ENCODE measurements at regions not wholly inside any gene's neighbourhood (a gene's known extent, or its start where the extent isn't known, plus 50 kb on each side); places are given as distances from the start of the nearest gene placed in this dataset.

DNA sequence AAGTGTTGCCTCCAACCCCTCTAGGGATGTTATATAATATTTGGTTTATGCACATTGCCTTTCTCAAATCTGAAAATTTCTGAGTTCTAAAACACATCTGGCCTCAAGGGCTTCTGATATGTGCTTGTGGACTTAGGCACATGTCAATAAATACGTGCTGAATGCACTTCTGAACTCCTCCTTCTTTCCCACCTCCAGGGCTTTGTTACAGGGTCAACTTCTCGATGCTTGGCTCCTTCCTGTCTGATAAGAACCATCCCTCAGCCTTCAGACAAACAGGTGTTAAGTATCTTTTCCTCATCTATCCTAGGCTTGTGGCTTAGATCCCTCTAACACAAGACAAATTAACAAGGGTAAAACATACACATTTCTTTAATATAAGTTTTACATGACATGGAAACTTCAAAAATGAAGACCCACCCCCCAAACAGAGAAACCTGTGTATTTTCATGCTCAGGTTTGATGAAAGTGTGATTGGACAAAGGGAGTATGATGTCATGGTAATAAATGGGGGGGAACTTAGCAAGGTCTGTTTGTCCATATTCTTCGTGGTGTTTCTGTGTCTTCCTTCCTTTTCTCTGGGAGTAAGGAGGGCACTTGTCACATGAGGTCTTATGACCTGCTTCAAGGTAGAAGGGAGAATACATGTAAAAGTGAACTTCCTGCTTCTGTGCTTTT is 326.9 kb downstream of the CD83 start (continued):
- TF ChIP-seq JUNB (IDR thresholded peaks at IDR 0.05; ENCODE audit: unreplicated experiment) (no peak), CREB1 (CRISPR knock-in tag; IDR thresholded peaks at IDR 0.05; ENCODE audit: low read depth) (no peak)

- H3K27me3 ChIP-seq (ENCODE audit: insufficient read depth) = no peaks in the 10 kb centered on the region
- H2AFZ ChIP-seq = no peak overlapping the region
- H3K27ac Mint-ChIP-seq = no peak overlapping the region
- no peaks in the 10 kb centered on the region for H4K20me1 ChIP-seq (replicated peaks; ENCODE audit: insufficient read depth)
- no peak overlapping the region for H3K4me2 ChIP-seq
- peaks cover 20% of the 10 kb centered on the region for H3K9me3 Mint-ChIP-seq
- no peaks in the 10 kb centered on the region for H3F3A ChIP-seq (replicated peaks; ENCODE audit: low read depth)
- H3K27me3 Mint-ChIP-seq (ENCODE audit: insufficient read depth, low read depth, poor library complexity) = peaks cover 8% of the 10 kb centered on the region
- H3K9me2 ChIP-seq (ENCODE audit: insufficient read depth) = peaks cover 11% of the 10 kb centered on the region
- TF ChIP-seq EZH2phosphoT487 (IDR thresholded peaks at IDR 0.05; ENCODE audit: unreplicated experiment) (no peak), STAT1 (IDR thresholded peaks at IDR 0.05; ENCODE audit: unreplicated experiment) (no peak), ZNF331 (CRISPR knock-in tag; IDR thresholded peaks at IDR 0.05; ENCODE audit: low read depth) (no peak), ZNF114 (CRISPR knock-in tag; IDR thresholded peaks at IDR 0.05) (no peak)
- TF ChIP-seq, protein P1, sequence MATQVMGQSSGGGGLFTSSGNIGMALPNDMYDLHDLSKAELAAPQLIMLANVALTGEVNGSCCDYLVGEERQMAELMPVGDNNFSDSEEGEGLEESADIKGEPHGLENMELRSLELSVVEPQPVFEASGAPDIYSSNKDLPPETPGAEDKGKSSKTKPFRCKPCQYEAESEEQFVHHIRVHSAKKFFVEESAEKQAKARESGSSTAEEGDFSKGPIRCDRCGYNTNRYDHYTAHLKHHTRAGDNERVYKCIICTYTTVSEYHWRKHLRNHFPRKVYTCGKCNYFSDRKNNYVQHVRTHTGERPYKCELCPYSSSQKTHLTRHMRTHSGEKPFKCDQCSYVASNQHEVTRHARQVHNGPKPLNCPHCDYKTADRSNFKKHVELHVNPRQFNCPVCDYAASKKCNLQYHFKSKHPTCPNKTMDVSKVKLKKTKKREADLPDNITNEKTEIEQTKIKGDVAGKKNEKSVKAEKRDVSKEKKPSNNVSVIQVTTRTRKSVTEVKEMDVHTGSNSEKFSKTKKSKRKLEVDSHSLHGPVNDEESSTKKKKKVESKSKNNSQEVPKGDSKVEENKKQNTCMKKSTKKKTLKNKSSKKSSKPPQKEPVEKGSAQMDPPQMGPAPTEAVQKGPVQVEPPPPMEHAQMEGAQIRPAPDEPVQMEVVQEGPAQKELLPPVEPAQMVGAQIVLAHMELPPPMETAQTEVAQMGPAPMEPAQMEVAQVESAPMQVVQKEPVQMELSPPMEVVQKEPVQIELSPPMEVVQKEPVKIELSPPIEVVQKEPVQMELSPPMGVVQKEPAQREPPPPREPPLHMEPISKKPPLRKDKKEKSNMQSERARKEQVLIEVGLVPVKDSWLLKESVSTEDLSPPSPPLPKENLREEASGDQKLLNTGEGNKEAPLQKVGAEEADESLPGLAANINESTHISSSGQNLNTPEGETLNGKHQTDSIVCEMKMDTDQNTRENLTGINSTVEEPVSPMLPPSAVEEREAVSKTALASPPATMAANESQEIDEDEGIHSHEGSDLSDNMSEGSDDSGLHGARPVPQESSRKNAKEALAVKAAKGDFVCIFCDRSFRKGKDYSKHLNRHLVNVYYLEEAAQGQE (IDR thresholded peaks at IDR 0.05; ENCODE audit: unreplicated experiment) = no peak
- ATAC-seq (no peak), DNase-seq (ENCODE audit: low spot score) (no peak)
- H3K36me3 Mint-ChIP-seq (ENCODE audit: low read depth) = peaks cover 20% of the 10 kb centered on the region
- H3K27ac ChIP-seq (ENCODE audit: low read depth) = no peak overlapping the region
- H3K36me3 ChIP-seq (ENCODE audit: insufficient read depth) = peaks cover 14% of the 10 kb centered on the region; the same call in 1 of the 2 replicates
- H3K79me2 ChIP-seq (replicated peaks; ENCODE audit: insufficient read depth) = no peaks in the 10 kb centered on the region
- H3K4me1 Mint-ChIP-seq = peaks cover 21% of the 10 kb centered on the region
- H3K4me3 ChIP-seq = no peak overlapping the region
- H3K4me3 Mint-ChIP-seq = no peak overlapping the region
- peaks cover 3% of the 10 kb centered on the region; the same call in 1 of the 2 replicates for H3K4me1 ChIP-seq (ENCODE audit: insufficient read depth)
Observed at GRCh38 chr6:14447240-14447639, 329.7 kb downstream of the CD83 start.

GRCh38 chr6:14448246-14448645 is 330.7 kb downstream of the CD83 start:
- Mint-ChIP-seq H3K4me3 (no peak overlapping the region), H3K27ac (no peak overlapping the region), H3K36me3 (ENCODE audit: low read depth) (peaks cover 20% of the 10 kb centered on the region), H3K9me3 (peaks cover 20% of the 10 kb centered on the region), H3K27me3 (ENCODE audit: insufficient read depth, low read depth, poor library complexity) (peaks cover 8% of the 10 kb centered on the region), H3K4me1 (peaks cover 20% of the 10 kb centered on the region)
- ATAC-seq (no peak), DNase-seq (ENCODE audit: low spot score) (no peak)
- Histone ChIP-seq H4K20me1 (replicated peaks; ENCODE audit: insufficient read depth) (no peaks in the 10 kb centered on the region), H2AFZ (no peak overlapping the region), H3K4me1 (ENCODE audit: insufficient read depth) (peaks cover 3% of the 10 kb centered on the region; the same call in 1 of the 2 replicates), H3F3A (replicated peaks; ENCODE audit: low read depth) (no peaks in the 10 kb centered on the region), H3K9me2 (ENCODE audit: insufficient read depth) (peaks cover 11% of the 10 kb centered on the region), H3K27ac (ENCODE audit: low read depth) (no peak overlapping the region), H3K27me3 (ENCODE audit: insufficient read depth) (no peaks in the 10 kb centered on the region), H3K4me2 (no peak overlapping the region), H3K4me3 (no peak overlapping the region), H3K36me3 (ENCODE audit: insufficient read depth) (peaks cover 14% of the 10 kb centered on the region; the same call in 1 of the 2 replicates), H3K79me2 (replicated peaks; ENCODE audit: insufficient read depth) (no peaks in the 10 kb centered on the region)
- TF ChIP-seq POLR2AphosphoS5 (IDR thresholded peaks at IDR 0.05; ENCODE audit: low read depth) (no peak), ZNF114 (CRISPR knock-in tag; IDR thresholded peaks at IDR 0.05) (no peak), CREB1 (CRISPR knock-in tag; IDR thresholded peaks at IDR 0.05; ENCODE audit: low read depth) (no peak), JUNB (IDR thresholded peaks at IDR 0.05; ENCODE audit: unreplicated experiment) (no peak)
- TF ChIP-seq, protein P2, sequence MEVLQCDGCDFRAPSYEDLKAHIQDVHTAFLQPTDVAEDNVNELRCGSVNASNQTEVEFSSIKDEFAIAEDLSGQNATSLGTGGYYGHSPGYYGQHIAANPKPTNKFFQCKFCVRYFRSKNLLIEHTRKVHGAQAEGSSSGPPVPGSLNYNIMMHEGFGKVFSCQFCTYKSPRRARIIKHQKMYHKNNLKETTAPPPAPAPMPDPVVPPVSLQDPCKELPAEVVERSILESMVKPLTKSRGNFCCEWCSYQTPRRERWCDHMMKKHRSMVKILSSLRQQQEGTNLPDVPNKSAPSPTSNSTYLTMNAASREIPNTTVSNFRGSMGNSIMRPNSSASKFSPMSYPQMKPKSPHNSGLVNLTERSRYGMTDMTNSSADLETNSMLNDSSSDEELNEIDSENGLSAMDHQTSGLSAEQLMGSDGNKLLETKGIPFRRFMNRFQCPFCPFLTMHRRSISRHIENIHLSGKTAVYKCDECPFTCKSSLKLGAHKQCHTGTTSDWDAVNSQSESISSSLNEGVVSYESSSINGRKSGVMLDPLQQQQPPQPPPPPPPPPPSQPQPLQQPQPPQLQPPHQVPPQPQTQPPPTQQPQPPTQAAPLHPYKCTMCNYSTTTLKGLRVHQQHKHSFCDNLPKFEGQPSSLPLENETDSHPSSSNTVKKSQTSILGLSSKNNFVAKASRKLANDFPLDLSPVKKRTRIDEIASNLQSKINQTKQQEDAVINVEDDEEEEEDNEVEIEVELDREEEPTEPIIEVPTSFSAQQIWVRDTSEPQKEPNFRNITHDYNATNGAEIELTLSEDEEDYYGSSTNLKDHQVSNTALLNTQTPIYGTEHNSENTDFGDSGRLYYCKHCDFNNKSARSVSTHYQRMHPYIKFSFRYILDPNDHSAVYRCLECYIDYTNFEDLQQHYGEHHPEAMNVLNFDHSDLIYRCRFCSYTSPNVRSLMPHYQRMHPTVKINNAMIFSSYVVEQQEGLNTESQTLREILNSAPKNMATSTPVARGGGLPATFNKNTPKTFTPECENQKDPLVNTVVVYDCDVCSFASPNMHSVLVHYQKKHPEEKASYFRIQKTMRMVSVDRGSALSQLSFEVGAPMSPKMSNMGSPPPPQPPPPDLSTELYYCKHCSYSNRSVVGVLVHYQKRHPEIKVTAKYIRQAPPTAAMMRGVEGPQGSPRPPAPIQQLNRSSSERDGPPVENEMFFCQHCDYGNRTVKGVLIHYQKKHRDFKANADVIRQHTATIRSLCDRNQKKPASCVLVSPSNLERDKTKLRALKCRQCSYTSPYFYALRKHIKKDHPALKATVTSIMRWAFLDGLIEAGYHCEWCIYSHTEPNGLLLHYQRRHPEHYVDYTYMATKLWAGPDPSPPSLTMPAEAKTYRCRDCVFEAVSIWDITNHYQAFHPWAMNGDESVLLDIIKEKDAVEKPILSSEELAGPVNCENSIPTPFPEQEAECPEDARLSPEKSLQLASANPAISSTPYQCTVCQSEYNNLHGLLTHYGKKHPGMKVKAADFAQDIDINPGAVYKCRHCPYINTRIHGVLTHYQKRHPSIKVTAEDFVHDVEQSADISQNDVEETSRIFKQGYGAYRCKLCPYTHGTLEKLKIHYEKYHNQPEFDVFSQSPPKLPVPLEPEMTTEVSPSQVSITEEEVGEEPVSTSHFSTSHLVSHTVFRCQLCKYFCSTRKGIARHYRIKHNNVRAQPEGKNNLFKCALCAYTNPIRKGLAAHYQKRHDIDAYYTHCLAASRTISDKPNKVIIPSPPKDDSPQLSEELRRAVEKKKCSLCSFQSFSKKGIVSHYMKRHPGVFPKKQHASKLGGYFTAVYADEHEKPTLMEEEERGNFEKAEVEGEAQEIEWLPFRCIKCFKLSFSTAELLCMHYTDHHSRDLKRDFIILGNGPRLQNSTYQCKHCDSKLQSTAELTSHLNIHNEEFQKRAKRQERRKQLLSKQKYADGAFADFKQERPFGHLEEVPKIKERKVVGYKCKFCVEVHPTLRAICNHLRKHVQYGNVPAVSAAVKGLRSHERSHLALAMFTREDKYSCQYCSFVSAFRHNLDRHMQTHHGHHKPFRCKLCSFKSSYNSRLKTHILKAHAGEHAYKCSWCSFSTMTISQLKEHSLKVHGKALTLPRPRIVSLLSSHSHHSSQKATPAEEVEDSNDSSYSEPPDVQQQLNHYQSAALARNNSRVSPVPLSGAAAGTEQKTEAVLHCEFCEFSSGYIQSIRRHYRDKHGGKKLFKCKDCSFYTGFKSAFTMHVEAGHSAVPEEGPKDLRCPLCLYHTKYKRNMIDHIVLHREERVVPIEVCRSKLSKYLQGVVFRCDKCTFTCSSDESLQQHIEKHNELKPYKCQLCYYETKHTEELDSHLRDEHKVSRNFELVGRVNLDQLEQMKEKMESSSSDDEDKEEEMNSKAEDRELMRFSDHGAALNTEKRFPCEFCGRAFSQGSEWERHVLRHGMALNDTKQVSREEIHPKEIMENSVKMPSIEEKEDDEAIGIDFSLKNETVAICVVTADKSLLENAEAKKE (CRISPR knock-in tag; IDR thresholded peaks at IDR 0.05) = no peak
